ENCODE measurements at regions not wholly inside any gene's neighbourhood (a gene's known extent, or its start where the extent isn't known, plus 50 kb on each side); places are given as distances from the start of the nearest gene placed in this dataset.

DNA sequence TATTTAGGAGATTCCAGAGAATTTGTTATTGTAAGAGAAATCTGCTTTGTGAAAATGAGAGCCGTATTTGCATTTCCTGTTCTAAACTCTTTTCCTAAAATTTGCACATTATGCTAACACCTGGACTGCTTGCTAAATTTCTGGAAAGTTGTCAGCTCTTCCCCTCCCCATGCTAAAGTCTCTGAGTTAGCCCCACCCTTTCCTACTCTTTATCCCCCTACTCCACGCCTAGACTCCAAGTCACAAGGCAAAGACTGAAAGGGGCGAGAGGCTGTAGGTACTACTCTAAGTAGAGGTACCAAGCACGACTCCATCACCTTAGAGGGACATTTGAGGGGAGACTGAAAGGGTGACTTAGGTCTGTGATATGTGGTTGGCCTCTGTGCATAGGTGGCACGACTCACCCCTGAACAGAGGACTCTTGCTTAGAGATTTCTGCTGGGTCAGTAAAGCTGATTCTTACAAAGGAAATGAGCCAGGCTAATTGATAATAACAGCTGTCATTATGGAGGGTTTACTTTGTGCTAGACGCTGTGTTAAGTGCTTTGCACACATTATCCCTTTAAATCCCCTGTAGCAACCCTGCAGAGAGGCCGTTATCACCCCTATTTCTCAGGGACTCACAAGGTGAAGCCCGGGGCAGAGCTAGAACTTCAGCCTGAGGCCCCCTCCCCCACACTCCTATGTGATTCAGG lies 373.5 kb downstream of the EN1 start:
- no peak for DNase-seq (ENCODE audit: low read depth)
- in situ Hi-C loops (cut with HindIII; ENCODE audit: low pct_unique_long_range_greater_than_20kb, low sequenced_read_pairs), result no loop called here

DNA sequence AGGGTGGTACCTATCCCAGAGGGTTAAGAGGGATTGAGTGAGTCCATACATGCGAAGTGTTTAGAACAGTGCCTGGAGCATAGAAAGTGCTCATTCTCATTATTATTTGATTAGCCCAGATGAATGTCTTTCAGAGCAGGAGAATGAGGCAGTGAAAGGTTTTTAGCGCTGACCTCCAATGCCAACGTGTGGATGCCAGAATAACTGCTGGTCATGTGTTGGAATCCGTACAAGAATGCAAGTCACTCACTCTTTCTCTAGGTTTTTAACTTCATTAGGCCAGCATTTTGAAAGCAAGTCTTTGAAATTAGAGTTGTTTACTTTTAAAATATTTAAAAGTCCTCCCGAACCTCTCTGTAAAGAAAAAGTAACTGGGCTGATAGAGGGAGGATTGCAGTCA lies 374.2 kb downstream of the EN1 start:
- in situ Hi-C loops (cut with HindIII; ENCODE audit: low pct_unique_long_range_greater_than_20kb, low sequenced_read_pairs), result no loop called here
- DNase-seq (ENCODE audit: low read depth), result no peak

DNA sequence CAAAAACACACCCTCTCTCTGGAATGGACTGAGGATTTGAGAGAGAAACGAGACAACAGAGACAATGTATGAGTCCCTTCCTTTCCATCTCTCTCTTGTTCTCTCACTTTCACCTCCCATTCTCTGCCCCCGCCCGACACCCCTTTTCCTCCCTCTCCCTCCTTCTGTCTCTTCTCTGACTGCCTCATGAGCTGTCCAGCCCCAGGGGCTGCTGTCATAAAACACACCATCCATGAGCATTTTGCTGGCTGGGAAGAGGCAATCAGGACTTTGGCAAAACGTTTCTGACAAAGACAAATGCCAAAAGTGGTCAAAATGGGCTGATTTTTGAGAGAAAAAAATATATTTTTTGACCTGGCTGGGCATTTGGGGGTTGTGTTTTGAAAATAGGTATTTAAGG lies 377.2 kb downstream of the EN1 start:
- no peak for DNase-seq (ENCODE audit: low read depth)
- in situ Hi-C loops (cut with HindIII; ENCODE audit: low pct_unique_long_range_greater_than_20kb, low sequenced_read_pairs), result no loop called here

DNA sequence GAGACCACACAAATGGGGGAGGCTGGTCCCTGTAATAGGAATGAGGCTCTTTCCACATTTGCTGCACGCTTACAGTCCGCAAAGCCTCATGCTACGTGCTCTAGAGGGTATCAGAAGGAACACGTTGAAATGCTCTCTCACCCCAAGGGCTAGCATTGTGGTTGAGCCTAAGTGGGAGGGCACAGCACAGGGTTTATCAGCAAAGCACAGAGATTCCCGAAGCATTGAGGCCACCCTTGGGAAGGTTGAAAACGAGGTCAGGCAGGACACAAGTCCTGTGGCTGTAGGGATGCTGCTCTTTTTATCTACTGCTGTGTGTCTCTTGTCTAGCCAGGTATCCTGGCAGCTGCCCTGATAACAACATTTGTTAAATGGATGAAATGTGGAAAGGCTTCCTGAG lies 378.3 kb downstream of the EN1 start:
- in situ Hi-C loops (cut with HindIII; ENCODE audit: low pct_unique_long_range_greater_than_20kb, low sequenced_read_pairs), result no loop called here
- DNase-seq (ENCODE audit: low read depth), result no peak

DNA sequence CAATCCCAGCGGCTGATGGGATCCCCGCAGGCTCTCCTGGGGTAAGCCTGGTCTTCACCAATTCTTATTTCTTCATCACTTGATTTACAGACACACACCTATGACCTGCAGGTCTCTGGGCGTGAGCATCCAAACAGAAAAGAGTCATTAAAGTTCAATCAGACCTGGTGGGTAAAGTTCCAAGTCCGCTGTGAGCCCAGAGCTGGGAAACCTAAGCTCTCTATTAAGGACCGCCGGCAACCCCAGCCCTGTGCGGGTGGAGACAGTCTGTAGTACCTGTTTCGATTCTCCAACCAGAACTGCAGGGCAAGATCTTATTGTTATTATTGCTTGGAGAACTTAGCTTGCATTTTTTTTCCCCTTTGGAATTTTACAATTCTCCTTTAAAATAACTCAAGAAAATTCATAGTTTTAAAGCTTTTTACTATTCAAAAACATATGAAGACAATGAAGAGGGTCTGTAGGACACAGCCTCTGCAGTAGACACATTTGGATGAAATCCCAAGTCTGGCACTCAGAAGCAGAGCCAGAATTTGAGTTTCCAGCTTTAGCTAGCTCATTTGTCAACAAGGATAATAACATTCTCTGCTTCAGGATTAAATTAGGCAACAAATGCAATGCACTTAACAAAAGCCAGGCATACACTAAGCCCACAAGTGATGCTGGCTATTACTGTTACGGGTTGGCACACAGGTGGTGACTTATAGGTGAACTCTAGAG lies 376.4 kb downstream of the INSIG2 start:
- in situ Hi-C loops (cut with HindIII; ENCODE audit: low pct_unique_long_range_greater_than_20kb, low sequenced_read_pairs), result no loop called here

DNA sequence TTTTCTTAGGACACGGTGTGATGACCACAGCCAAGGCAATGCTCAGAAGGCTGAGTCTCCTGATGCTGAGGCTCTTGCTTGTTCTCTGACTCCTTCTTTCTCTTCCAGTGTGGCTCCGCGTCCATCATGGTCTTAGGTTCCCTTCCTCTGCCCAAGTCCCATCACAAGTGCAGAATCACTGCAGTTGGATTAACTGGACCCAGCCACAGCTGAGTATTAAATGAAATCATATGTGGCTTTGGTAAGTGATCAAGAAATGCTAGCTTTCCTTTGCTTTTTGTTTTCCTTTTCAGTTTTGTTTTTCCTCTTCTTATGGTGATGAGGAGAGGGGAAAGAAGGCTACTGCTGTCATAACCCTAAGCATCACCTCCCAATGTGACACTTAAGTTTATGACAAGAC lies 375.8 kb downstream of the INSIG2 start:
- DNase-seq (ENCODE audit: low read depth), result no peak
- in situ Hi-C loops (cut with HindIII; ENCODE audit: low pct_unique_long_range_greater_than_20kb, low sequenced_read_pairs), result no loop called here

More for the DNA sequence above, 376.4 kb downstream of the INSIG2 start:
- DNase-seq (ENCODE audit: low read depth), result no peak

DNA sequence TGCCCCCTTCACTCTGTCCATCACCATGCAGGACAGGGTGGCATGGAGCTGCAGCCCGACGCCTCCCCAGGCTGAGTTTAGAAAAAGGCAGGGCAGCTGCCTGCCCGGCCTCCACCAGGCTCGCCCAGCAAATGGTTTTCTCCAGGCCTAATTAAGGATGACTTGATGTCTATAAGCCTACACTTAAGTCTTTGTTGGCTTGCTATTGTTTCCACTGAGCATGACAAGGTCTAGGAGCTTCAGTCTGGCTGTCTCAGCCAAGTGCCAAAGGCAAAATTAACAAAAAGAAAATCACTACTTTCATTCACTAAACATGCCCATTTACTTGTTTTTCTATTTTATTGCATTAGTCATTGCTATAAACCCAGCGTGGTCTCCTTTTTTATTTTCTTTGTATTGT lies 372.2 kb downstream of the INSIG2 start:
- in situ Hi-C loops (cut with HindIII; ENCODE audit: low pct_unique_long_range_greater_than_20kb, low sequenced_read_pairs), result no loop called here
- no peak for DNase-seq (ENCODE audit: low read depth)

DNA sequence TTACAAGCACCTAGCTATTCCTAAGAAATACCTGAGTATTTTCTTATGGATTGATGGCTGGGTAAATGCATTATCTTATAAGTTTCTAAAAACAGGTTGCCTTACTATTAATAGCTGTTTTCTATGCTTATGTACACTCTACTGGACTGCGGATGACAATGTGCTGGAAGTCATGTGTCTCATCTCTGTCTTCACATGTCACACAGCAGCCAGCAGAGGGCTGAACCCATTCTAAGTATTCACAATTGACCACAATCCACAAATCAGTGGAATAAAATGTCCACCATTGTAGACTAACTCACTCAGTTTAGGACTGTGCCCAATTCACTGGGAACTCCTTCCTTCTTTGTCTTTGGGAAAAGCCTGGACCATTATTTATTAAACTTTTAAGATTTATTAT lies 371.2 kb downstream of the INSIG2 start:
- in situ Hi-C loops (cut with HindIII; ENCODE audit: low pct_unique_long_range_greater_than_20kb, low sequenced_read_pairs), result no loop called here
- DNase-seq (ENCODE audit: low read depth), result no peak

DNA sequence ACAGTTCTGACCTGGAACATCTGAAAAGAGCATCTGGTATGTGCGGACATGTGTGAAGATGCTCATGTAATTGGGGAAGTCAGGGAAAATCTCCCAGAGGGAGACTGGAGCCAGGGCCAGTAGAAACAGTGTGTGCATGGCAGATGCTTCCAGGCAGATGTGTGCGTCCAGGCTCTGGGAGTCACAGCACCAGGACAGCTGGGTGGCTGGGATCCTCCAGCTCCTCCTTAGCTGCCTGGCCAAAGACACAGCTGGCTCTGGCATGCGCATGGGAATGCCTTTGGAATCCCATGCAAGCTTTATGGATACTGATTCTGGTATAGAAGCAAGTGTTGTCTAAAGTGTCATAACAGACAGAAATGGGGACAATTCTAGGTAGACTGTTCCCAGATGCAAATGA lies 369.7 kb downstream of the INSIG2 start:
- no peak for DNase-seq (ENCODE audit: low read depth)
- in situ Hi-C loops (cut with HindIII; ENCODE audit: low pct_unique_long_range_greater_than_20kb, low sequenced_read_pairs), result no loop called here

DNA sequence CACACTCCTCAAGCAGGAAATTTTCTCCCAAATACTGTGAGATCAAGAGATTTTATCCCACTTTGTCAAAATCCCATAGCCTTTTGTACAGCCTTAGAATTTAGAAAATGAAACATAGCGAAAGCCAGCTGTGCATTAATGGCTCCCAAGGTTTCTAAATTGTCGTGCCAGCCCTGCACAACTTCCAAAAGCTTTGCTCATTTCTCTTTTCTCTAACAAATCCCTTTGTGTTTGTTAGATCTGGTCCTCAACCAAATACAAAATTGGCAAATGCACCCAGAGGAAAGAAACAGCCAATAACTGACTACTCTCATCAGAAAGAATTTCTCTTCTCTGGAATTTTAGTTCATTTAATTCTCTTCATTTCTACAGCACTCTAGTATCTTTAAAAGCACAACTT lies 361.1 kb downstream of the INSIG2 start:
- no peak for DNase-seq (ENCODE audit: low read depth)

DNA sequence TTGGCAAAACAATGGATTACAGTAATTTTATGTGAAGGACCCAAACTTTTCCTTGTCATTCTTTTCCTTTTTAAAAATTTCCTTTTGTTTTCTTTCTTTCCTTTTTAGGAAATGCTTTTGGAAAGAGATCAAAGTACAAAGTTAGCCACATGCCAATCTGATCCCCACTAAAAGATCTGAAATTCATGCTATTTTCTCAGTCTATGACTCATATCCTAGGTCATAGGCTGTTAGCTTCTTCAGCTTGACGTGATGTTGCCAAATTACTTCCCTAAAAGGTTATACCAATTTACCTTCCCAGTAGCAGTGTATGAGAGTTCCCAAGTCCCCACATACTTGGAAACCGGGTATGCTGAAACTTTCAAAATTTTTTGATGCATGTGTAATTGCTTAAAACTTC lies 355.3 kb downstream of the INSIG2 start:
- peak; percentile 36 for DNase-seq (ENCODE audit: low read depth)
- in situ Hi-C loops (cut with HindIII; ENCODE audit: low pct_unique_long_range_greater_than_20kb, low sequenced_read_pairs), result no loop called here

More for the DNA sequence above, 361.1 kb downstream of the INSIG2 start:
- in situ Hi-C loops (cut with HindIII; ENCODE audit: low pct_unique_long_range_greater_than_20kb, low sequenced_read_pairs), result no loop called here

DNA sequence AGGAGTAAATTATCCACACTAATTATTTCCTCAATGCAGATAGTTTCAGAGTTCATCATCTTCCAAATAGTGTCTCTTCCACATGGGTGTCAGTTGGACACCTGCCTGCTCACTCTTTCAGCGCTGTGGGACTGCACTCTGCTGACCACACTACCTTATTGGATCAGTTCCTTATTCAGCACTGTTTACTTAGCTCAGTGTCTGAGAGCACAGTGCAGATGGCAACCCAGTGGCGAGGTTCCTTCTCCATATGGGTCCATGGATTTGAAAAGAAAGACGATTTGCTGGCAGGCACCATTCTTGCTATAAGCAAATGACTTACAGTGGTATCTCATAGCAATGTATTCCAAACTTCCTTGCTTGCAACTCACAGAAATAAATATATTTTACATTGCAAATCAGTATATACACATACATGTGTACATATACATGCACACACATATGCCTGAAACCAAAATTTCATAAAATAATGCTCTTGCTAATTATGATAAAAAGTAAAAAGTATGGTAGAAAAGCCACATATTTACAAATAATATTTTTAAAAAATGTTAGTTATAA lies 354.8 kb downstream of the INSIG2 start:
- in situ Hi-C loops (cut with HindIII; ENCODE audit: low pct_unique_long_range_greater_than_20kb, low sequenced_read_pairs), result no loop called here
- no peak for DNase-seq (ENCODE audit: low read depth)

DNA sequence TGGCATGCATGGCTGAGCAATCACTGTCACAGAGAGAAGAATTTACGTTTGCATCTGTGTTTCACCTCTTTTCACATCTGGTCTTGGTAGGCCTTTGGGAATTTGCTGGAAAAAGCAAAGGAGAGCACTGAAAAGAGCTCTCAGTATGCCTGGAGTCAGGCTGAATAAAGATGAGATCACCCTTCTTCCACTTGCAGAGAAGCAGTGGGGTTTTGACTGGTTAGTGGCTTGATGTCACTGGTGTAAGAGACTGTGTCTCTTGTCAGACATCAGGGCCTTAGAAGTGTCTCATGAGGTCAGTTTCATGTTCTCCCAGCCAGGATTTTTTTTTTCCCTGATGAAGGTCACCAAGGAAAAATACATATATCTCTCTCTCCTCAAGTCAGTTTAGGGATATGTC lies 353.8 kb downstream of the INSIG2 start:
- in situ Hi-C loops (cut with HindIII; ENCODE audit: low pct_unique_long_range_greater_than_20kb, low sequenced_read_pairs), result no loop called here
- no peak for DNase-seq (ENCODE audit: low read depth)

DNA sequence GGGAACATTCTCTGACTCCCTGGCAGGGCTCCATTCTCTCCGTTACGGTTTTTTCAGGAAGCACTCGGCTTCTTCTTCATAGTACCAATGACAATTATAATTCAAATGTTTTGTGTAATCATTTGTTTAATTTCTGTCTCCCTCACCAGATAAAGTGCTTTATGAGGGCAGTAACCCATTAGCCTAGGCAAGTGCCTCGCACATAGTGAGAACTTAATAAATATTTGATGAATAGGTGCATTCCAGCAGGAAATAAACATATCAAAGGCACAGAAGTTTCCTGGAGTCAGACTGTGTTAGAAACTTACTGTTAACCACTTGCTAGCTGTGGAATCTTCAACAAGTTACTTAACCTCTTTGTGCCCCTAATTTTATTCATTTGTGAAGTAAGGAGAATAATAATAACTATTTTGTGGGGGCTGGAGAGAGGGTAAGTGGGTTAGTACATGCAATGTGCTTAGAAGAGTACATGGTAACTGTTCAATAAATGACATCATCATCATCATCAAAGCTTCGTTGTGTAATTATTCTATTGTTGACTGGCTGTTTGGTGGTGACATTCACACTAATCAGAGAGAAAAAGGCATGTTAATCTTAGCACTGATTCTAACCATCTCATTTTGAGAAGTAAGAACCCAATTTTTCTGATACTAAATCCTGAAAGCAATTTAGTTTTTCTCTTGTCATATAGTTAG lies 352.3 kb downstream of the INSIG2 start:
- in situ Hi-C loops (cut with HindIII; ENCODE audit: low pct_unique_long_range_greater_than_20kb, low sequenced_read_pairs), result no loop called here
- DNase-seq (ENCODE audit: low read depth), result no peak

DNA sequence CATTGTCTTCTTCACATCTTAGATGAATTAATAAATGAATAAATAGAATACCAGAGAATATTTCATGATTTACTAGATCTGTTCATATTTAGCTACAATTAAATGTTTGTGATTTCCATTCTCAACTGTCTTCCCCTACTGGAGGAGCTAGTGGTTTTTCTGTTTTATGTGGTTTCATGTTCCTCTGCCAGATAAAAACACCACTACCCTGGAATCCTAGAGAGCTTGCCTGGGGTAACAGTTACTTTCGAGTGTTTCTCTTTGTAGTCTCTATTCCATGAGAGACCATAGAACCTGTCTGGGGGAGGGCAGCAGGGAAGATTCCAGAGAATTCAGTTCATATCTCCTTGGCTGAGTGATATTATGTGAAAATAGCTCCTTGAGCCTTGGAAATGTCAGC lies 349.2 kb downstream of the INSIG2 start:
- in situ Hi-C loops (cut with HindIII; ENCODE audit: low pct_unique_long_range_greater_than_20kb, low sequenced_read_pairs), result no loop called here
- DNase-seq (ENCODE audit: low read depth), result no peak

DNA sequence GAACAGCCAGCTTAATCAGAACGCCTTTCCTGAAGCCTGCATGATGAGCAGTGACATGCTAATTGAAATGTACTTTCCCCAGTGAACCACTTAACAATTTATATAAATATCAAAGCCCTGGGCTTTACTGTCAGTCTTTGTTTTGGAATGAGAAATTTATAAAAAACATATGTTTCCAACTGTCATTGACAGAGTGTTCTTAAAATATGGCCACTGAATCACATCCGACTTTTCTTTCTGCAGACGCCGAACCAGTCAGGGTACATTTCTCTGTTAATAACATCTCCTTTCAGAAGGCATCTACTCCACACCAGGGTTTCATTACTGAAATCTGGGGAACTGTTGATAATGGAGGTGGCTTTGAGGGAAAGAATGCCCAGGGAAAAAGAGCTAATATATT lies 343.7 kb downstream of the INSIG2 start:
- in situ Hi-C loops (cut with HindIII; ENCODE audit: low pct_unique_long_range_greater_than_20kb, low sequenced_read_pairs), result no loop called here

DNA sequence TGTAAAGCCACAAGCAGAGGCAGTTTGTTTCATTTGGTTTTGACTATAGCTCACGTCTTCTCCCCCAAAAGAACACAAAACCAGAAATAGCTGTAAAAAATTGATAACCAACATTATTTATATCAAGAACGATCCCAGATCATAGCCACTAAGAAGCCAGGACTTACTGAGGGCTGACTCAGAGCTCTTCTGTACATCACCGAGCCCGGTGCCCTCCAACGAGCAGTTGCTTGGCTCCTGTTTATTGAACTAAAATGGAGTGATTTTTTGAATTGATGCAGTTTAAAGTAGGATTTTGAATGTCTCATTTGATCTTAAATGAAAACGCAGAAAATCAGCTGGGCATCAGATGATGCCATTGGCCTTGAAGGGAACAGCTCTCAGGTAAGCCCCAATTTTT lies 343.3 kb downstream of the INSIG2 start:
- DNase-seq (ENCODE audit: low read depth), result no peak
- in situ Hi-C loops (cut with HindIII; ENCODE audit: low pct_unique_long_range_greater_than_20kb, low sequenced_read_pairs), result no loop called here

More for the DNA sequence above, 343.7 kb downstream of the INSIG2 start:
- no peak for DNase-seq (ENCODE audit: low read depth)

DNA sequence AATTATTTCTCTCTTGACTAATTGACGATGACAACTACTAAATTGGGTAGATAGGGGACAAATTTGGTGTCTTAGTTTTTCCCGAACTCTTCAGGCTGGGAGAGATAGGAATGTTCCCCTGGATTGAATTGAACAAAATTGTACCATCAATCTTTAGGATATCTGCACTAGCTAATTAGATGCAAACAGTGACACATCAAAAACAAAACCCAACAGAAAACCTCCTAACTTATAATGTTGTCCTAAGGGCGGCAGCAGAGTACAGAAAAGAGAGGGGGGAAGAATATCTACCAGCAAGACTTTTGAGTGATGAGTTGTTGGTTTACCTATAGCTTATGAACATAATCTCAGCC lies 342.9 kb downstream of the INSIG2 start:
- peak; percentile 21 for DNase-seq (ENCODE audit: low read depth)
- in situ Hi-C loops (cut with HindIII; ENCODE audit: low pct_unique_long_range_greater_than_20kb, low sequenced_read_pairs), result no loop called here

DNA sequence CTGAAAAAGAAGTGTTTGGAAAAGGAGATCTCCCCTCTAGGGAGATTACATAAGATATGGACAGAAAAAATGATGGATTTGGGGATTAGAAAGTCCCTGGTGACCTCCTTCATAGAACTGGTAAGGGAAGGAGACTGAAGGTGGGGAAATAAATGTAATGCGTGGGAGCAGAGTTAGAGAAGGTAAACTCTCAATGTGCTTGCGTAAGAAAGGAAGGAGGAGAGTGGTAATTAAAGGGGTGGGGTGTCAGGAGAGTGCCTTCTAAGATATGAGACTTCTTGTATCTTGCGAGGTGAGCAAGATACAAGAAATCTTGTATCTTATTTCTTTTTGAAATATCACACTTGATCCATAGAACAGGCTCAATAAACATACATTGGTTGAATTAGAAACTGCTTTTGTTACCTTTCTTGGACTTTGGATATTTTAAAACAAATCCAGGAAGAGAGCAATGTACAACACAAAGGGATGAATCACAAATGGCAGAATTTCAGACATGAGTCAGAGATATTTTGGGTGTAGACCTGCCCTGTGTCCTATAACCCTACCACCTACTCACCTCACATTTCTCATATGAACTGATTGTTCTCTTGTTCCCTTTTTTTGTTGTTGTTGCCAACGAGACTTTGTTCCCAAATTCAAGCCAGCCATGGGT lies 342.4 kb downstream of the INSIG2 start:
- in situ Hi-C loops (cut with HindIII; ENCODE audit: low pct_unique_long_range_greater_than_20kb, low sequenced_read_pairs), result no loop called here
- no peak for DNase-seq (ENCODE audit: low read depth)
